ENCODE measurements at regions not wholly inside any gene's neighbourhood (a gene's known extent, or its start where the extent isn't known, plus 50 kb on each side); places are given as distances from the start of the nearest gene placed in this dataset.

DNA sequence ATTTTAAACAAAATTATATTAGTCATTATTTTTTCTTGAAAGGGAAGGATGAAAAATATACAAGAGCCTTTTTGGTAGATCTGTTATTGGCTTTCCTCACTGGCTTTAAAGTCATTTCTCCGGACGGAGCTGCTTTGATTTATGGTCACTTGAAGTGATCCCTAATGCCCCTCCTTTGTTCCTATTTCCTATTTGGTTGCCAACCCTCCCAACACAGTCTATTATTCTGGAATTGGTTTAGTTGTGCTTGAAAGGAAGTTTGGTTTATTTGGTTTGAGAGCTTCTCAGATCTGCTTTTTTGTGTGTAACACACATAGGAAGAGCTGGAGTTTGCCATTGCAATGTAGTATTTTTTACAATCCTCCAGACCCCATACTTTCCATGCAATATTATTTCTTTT is 347.9 kb downstream of the RFPL4B start:
- TF ChIP-seq, protein P1, sequence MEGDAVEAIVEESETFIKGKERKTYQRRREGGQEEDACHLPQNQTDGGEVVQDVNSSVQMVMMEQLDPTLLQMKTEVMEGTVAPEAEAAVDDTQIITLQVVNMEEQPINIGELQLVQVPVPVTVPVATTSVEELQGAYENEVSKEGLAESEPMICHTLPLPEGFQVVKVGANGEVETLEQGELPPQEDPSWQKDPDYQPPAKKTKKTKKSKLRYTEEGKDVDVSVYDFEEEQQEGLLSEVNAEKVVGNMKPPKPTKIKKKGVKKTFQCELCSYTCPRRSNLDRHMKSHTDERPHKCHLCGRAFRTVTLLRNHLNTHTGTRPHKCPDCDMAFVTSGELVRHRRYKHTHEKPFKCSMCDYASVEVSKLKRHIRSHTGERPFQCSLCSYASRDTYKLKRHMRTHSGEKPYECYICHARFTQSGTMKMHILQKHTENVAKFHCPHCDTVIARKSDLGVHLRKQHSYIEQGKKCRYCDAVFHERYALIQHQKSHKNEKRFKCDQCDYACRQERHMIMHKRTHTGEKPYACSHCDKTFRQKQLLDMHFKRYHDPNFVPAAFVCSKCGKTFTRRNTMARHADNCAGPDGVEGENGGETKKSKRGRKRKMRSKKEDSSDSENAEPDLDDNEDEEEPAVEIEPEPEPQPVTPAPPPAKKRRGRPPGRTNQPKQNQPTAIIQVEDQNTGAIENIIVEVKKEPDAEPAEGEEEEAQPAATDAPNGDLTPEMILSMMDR (IDR thresholded peaks at IDR 0.05), result no peak
- H3K27ac Mint-ChIP-seq, result no peak overlapping the region

GRCh38 chr6:112697265-112697664 is 350.1 kb downstream of the RFPL4B start:
- H3K36me3 Mint-ChIP-seq (ENCODE audit: low read depth), result no peaks in the 10 kb centered on the region
- H3K27ac Mint-ChIP-seq, result no peak overlapping the region
- TF ChIP-seq, protein P1 (IDR thresholded peaks at IDR 0.05), result no peak
- H3K4me1 Mint-ChIP-seq (ENCODE audit: low read depth), result peaks cover 10% of the 10 kb centered on the region; the same call in 1 of the 2 replicates
- H3K9me3 Mint-ChIP-seq, result no peaks in the 10 kb centered on the region
- H3K4me3 Mint-ChIP-seq, result no peak overlapping the region
- H3K27me3 Mint-ChIP-seq (ENCODE audit: insufficient read depth), result 0 out of 2 replicates have a peak, but pooled peaks cover 2% of the 10 kb centered on the region
- DNase-seq, result no peak

More for the DNA sequence above, 347.9 kb downstream of the RFPL4B start:
- H3K36me3 Mint-ChIP-seq (ENCODE audit: low read depth), result no peaks in the 10 kb centered on the region
- H3K27me3 Mint-ChIP-seq (ENCODE audit: insufficient read depth), result 0 out of 2 replicates have a peak, but pooled peaks cover 2% of the 10 kb centered on the region
- no peak for DNase-seq
- H3K4me3 Mint-ChIP-seq, result no peak overlapping the region
- H3K9me3 Mint-ChIP-seq, result 0 out of 2 replicates have a peak, but pooled peaks cover 3% of the 10 kb centered on the region
- peaks cover 22% of the 10 kb centered on the region for H3K4me1 Mint-ChIP-seq (ENCODE audit: low read depth)

GRCh38 chr6:112701201-112701600 is 354.1 kb downstream of the RFPL4B start:
- TF ChIP-seq, protein P1 (IDR thresholded peaks at IDR 0.05), result no peak
- Mint-ChIP-seq H3K27ac (no peak overlapping the region), H3K4me3 (no peak overlapping the region), H3K27me3 (ENCODE audit: insufficient read depth) (0 out of 2 replicates have a peak, but pooled peaks cover 2% of the 10 kb centered on the region), H3K36me3 (ENCODE audit: low read depth) (no peaks in the 10 kb centered on the region), H3K4me1 (ENCODE audit: low read depth) (peaks cover 10% of the 10 kb centered on the region; the same call in 1 of the 2 replicates), H3K9me3 (no peaks in the 10 kb centered on the region)
- DNase-seq, result no peak

DNA sequence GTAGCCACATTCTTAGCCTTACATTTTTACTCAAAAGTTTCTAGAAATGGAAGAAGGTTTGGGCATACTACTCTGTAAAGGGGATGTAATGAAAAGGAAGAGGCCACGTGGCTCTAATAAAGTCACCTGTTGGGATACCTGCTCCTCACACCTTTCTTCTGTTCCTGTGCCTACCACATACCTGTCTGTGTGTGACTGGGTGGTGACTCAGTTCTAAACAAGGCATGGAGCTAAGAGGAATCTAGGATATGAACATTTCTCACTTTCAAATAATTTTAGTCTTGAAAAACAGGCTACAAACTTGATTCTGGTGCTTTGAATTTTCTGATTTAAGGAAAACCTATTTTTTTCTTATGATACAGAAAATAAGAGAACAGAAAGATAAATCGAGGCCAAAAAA is 363.6 kb downstream of the RFPL4B start:
- Mint-ChIP-seq H3K4me3 (no peak overlapping the region), H3K27me3 (ENCODE audit: insufficient read depth) (no peaks in the 10 kb centered on the region), H3K27ac (no peak overlapping the region), H3K4me1 (ENCODE audit: low read depth) (no peaks in the 10 kb centered on the region), H3K9me3 (no peaks in the 10 kb centered on the region), H3K36me3 (ENCODE audit: low read depth) (no peaks in the 10 kb centered on the region)
- no peak for DNase-seq
- TF ChIP-seq, protein P1 (IDR thresholded peaks at IDR 0.05), result no peak

GRCh38 chr6:112713402-112713801 is 366.3 kb downstream of the RFPL4B start:
- Mint-ChIP-seq H3K4me1 (ENCODE audit: low read depth) (no peaks in the 10 kb centered on the region; the same call in 1 of the 2 replicates), H3K36me3 (ENCODE audit: low read depth) (no peaks in the 10 kb centered on the region), H3K4me3 (no peak overlapping the region), H3K27ac (no peak overlapping the region), H3K9me3 (no peaks in the 10 kb centered on the region), H3K27me3 (ENCODE audit: insufficient read depth) (no peaks in the 10 kb centered on the region; the same call in 1 of the 2 replicates)
- DNase-seq, result no peak
- TF ChIP-seq, protein P1 (IDR thresholded peaks at IDR 0.05), result no peak

Measured in HFFc6 (cell line).